Astrocyte (in vitro differentiated cells and primary cell): ENCODE measurements at regions not wholly inside any gene's neighbourhood (a gene's known extent, or its start where the extent isn't known, plus 50 kb on each side); places are given as distances from the start of the nearest gene placed in this dataset.

ENCODE experiments used
- CTCF ChIP-seq: IDR thresholded peaks from 2 replicates; pipeline ENCODE4 v1.5.1; 2011; ENCODE audit warnings: low read depth, mild to moderate bottlenecking, inconsistent platforms, low read length, moderate library complexity; ENCODE audit not compliant: insufficient read depth
- EZH2 ChIP-seq: IDR thresholded peaks from 2 replicates; pipeline ENCODE4 v1.6.1; 2012; ENCODE audit warnings: mild to moderate bottlenecking, low read length, inconsistent platforms; ENCODE audit not compliant: insufficient read depth

DNA sequence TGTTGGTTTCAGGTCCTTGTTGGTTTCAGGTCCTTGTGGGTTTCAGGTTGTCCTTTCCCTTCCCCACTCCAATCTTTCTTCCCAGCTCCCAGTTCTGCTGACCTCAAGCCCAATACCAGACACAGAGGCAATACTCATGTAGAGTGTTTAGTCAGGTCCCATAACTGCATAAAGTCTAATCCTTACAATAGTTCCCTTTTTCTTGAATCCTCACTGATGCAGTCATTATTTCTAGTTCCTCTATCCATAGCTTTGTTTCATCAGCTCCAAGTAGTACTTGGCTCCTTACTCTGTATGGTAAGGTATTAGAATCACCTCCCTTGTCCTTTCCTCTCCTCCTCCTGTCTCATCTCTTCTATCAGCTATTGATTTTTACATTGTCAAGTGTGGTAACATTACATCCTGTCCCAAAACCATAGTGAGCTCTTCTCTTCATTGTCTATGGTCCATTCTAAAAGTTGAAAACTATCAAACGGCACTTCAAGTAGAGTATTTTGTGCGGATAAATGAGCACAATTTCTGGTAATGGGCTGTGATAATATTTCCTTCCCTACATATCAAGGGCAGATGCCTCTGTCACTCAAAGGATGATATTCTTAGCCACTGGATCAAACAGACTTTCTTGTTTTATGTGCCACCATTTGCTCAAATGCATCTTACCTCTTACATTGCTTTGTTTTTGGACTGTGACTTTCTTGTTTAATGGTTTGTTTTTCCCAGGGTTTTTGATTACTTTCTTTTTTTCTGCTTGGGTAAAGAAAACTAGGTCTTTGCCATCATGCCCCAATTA is 57.2 kb upstream of the JDP2 start:
- TF ChIP-seq CTCF = no peak
- TF ChIP-seq EZH2 = no peak
